NCI-H146 treated with DMSO at 0.1 percent for 48 hours (cell line): ENCODE measurements at regions not wholly inside any gene's neighbourhood (a gene's known extent, or its start where the extent isn't known, plus 50 kb on each side); places are given as distances from the start of the nearest gene placed in this dataset.

Experiments
- DNase-seq: peaks from one replicate; lab custom pipeline; 2025; ENCODE audit not compliant: unreplicated experiment; lab: John Stamatoyannopoulos, UW

- no peak for DNase-seq
These were observed 303.9 kb upstream of the TBC1D5 start for GRCh38 chr3:18046131-18046915.

GRCh38 chr3:18044971-18045880, 302.8 kb upstream of the TBC1D5 start:
- DNase-seq = no peak

- DNase-seq = no peak
These were observed 301.8 kb upstream of the TBC1D5 start for GRCh38 chr3:18044191-18044590.

- DNase-seq = no peak
These were observed 294.0 kb upstream of the TBC1D5 start for GRCh38 chr3:18036450-18036815.

- no peak for DNase-seq
These were observed 293.4 kb upstream of the TBC1D5 start for GRCh38 chr3:18035641-18036449.

- DNase-seq = no peak
These were observed 291.2 kb upstream of the TBC1D5 start for GRCh38 chr3:18033581-18034108.

GRCh38 chr3:18030371-18030870, 288.0 kb upstream of the TBC1D5 start:
- DNase-seq = peak; percentile 59

GRCh38 chr3:18027161-18027939, 284.9 kb upstream of the TBC1D5 start:
- DNase-seq = no peak

- no peak for DNase-seq
These were observed 282.3 kb upstream of the TBC1D5 start for GRCh38 chr3:18024715-18025114.

- DNase-seq = no peak
These were observed 276.7 kb upstream of the TBC1D5 start for GRCh38 chr3:18019161-18019495.

GRCh38 chr3:18018491-18019160, 276.2 kb upstream of the TBC1D5 start:
- DNase-seq = no peak

GRCh38 chr3:18016366-18016765, 273.9 kb upstream of the TBC1D5 start:
- no peak for DNase-seq

GRCh38 chr3:18012933-18013332, 270.5 kb upstream of the TBC1D5 start:
- no peak for DNase-seq

- no peak for DNase-seq
These were observed 270.0 kb upstream of the TBC1D5 start for GRCh38 chr3:18012436-18012835.

- DNase-seq = no peak
These were observed 269.0 kb upstream of the TBC1D5 start for GRCh38 chr3:18011387-18011786.

- DNase-seq = no peak
These were observed 267.6 kb upstream of the TBC1D5 start for GRCh38 chr3:18010001-18010400.

- DNase-seq = no peak
These were observed 266.4 kb upstream of the TBC1D5 start for GRCh38 chr3:18008706-18009368.

GRCh38 chr3:18007980-18008379, 265.5 kb upstream of the TBC1D5 start:
- DNase-seq = no peak

GRCh38 chr3:17995769-17996168, 253.3 kb upstream of the TBC1D5 start:
- DNase-seq = no peak
